ENCODE measurements at regions not wholly inside any gene's neighbourhood (a gene's known extent, or its start where the extent isn't known, plus 50 kb on each side); places are given as distances from the start of the nearest gene placed in this dataset.
"Not testable (repeated sequence)": the region's sequence is repeated elsewhere in the genome, so short reads cannot be mapped to it uniquely, and the experiment has no call there.

DNA sequence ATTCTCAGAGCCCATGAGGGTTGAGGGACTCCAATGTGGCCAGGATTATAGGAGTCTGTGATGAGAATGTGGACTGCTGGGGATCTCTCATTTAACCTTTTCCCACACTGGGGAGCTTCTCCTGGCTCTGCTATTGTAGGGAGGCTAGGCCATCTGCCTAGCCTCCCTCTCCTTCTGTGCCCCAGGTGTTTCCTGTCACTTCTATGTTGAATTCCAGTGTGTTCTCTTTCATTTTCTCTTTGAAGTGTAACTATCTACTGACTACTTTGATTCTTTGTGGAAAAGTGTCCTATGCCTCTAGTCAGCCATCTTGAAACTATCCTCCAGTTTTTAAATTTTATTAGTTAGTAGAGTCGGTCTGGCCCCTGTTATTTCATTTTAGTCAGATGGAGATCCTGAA is 53.4 kb upstream of the ABCD2 start:
- POLR2A ChIA-PET (ENCODE audit: unreplicated experiment) = no interaction called here
- intact Hi-C loops (cut with micrococcal nuclease; ENCODE audit: unreplicated experiment) = no loop called here
- Histone ChIP-seq H2AFZ (no peak overlapping the region), H3K27me3 (ENCODE audit: insufficient read depth, low read depth) (no peaks in the 10 kb centered on the region), H3K4me3 (no peak overlapping the region), H3K4me1 (replicated peaks; ENCODE audit: insufficient read depth) (no peaks in the 10 kb centered on the region), H3K9me2 (ENCODE audit: insufficient read depth) (no peaks in the 10 kb centered on the region), H3K9me3 (ENCODE audit: insufficient read depth, low read depth) (no peaks in the 10 kb centered on the region), H3K27ac (no peak overlapping the region), H3F3A (ENCODE audit: insufficient read depth, low read depth) (no peaks in the 10 kb centered on the region), H3K4me2 (no peak overlapping the region), H3K79me2 (ENCODE audit: low read depth) (no peaks in the 10 kb centered on the region), H3K36me3 (ENCODE audit: low read depth) (no peaks in the 10 kb centered on the region), H4K20me1 (ENCODE audit: insufficient read depth) (no peaks in the 10 kb centered on the region)
- TF ChIP-seq, protein P1, sequence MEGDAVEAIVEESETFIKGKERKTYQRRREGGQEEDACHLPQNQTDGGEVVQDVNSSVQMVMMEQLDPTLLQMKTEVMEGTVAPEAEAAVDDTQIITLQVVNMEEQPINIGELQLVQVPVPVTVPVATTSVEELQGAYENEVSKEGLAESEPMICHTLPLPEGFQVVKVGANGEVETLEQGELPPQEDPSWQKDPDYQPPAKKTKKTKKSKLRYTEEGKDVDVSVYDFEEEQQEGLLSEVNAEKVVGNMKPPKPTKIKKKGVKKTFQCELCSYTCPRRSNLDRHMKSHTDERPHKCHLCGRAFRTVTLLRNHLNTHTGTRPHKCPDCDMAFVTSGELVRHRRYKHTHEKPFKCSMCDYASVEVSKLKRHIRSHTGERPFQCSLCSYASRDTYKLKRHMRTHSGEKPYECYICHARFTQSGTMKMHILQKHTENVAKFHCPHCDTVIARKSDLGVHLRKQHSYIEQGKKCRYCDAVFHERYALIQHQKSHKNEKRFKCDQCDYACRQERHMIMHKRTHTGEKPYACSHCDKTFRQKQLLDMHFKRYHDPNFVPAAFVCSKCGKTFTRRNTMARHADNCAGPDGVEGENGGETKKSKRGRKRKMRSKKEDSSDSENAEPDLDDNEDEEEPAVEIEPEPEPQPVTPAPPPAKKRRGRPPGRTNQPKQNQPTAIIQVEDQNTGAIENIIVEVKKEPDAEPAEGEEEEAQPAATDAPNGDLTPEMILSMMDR (conservative IDR thresholded peaks at IDR 0.05) = no peak
- TF ChIP-seq EZH2 (IDR thresholded peaks at IDR 0.05; ENCODE audit: low read depth) = no peak
- CTCF ChIA-PET = no interaction called here
- DNase-seq = no peak
- no TSS peak for BruUV-seq (replicated peaks)

DNA sequence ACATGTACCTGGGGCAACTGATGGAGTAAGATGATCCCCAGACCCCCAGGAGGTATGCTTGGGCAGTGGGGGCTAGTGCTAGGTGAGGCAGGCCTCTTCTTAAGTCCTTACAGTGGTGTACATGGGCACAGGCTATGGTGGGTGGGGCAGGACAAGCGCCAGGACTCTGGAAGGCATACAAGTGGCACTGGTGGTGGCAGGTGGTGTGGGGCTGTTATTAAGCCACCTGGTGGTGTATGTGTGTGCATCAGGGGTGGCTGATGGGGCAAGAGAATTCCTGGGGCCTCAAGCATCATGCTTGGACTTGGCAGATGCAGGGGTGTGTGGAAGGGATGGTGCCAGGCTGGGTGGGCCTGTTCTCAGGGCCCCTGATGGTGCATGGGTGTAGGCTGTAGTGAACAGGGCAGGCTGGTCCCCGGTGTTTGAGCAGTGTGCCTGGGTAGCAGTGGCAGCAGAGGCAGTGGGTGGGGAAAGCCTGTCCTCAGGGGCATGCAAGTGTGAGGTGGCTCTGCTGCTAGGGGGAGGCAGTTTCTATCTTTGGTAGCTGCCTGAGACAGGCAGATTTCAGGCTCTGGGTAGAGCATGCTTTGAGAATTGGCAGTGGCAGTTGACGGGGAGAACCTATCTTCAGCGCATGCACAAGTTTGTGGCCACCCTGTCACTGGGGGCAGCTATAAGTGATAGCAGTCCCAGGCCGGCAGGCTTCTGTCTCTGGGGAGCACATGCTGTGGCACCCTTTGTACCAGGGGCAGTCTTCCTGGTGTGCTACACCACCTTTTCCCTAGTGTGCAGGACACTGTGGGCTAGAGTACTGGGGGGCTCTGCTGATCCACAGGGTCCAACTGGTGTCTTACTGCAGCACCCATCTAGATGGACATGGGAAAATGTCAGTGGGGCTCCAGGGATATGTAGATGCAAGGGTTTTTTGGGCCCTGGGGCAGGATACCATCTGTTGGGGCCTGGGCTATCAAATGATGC is 52.6 kb upstream of the ABCD2 start:
- CTCF ChIA-PET = no interaction called here

DNA sequence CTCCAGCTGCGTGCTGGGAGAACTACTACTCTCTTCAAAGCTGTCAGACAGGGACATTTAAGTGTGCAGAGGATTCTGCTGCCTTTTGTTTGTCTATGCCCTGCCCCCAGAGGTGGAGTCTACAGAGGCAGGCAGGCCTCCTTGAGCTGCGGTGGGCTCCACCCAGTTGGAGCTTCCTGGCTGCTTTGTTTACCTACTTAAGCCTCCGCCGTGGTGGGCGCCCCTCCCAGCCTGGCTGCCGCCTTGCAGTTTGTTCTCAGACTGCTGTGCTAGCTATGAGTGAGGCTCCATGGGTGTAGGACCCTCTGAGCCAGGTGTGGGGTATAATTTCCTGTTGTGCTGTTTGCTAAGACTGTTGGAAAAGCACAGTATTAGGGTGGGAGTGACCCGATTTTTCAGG is 49.9 kb upstream of the ABCD2 start:
- POLR2A ChIA-PET (ENCODE audit: unreplicated experiment); H3K4me3 ChIP-seq; H3K27me3 ChIP-seq (ENCODE audit: insufficient read depth, low read depth); H4K20me1 ChIP-seq (ENCODE audit: insufficient read depth); BruUV-seq (replicated peaks); H3K4me1 ChIP-seq (replicated peaks; ENCODE audit: insufficient read depth); H3K27ac ChIP-seq; H3F3A ChIP-seq (ENCODE audit: insufficient read depth, low read depth); H3K9me3 ChIP-seq (ENCODE audit: insufficient read depth, low read depth); H3K9me2 ChIP-seq (ENCODE audit: insufficient read depth); intact Hi-C loops (cut with micrococcal nuclease; ENCODE audit: unreplicated experiment); CTCF ChIA-PET; H3K36me3 ChIP-seq (ENCODE audit: low read depth); H3K79me2 ChIP-seq (ENCODE audit: low read depth): not testable (repeated sequence)
- Histone ChIP-seq H2AFZ (0 out of 2 replicates have a peak overlapping the region, but pooled peaks have one; percentile 27), H3K4me2 (peak overlapping the region; percentile 51; the same call in 1 of the 2 replicates)
- DNase-seq = peak in 1 of 2 experiments; percentile 23

More for the DNA sequence above, 52.6 kb upstream of the ABCD2 start:
- no peak overlapping the region for H3K4me3 ChIP-seq
- no peak overlapping the region for H3K27ac ChIP-seq
- DNase-seq = no peak
- no peaks in the 10 kb centered on the region for H3F3A ChIP-seq (ENCODE audit: insufficient read depth, low read depth)
- no peak for TF ChIP-seq EZH2 (IDR thresholded peaks at IDR 0.05; ENCODE audit: low read depth)
- TF ChIP-seq, protein P1 (conservative IDR thresholded peaks at IDR 0.05) = no peak
- no peak overlapping the region for H2AFZ ChIP-seq
- intact Hi-C loops (cut with micrococcal nuclease; ENCODE audit: unreplicated experiment) = no loop called here
- POLR2A ChIA-PET (ENCODE audit: unreplicated experiment) = no interaction called here
- no TSS peak for BruUV-seq (replicated peaks)
- no peaks in the 10 kb centered on the region for H3K79me2 ChIP-seq (ENCODE audit: low read depth)
- H3K4me1 ChIP-seq (replicated peaks; ENCODE audit: insufficient read depth) = no peaks in the 10 kb centered on the region
- no peaks in the 10 kb centered on the region for H4K20me1 ChIP-seq (ENCODE audit: insufficient read depth)
- no peaks in the 10 kb centered on the region for H3K36me3 ChIP-seq (ENCODE audit: low read depth)
- no peaks in the 10 kb centered on the region for H3K9me2 ChIP-seq (ENCODE audit: insufficient read depth)
- no peaks in the 10 kb centered on the region for H3K9me3 ChIP-seq (ENCODE audit: insufficient read depth, low read depth)
- no peak overlapping the region for H3K4me2 ChIP-seq
- H3K27me3 ChIP-seq (ENCODE audit: insufficient read depth, low read depth) = no peaks in the 10 kb centered on the region
